Activated CD8-positive, alpha-beta memory T cell treated with anti-CD3 and anti-CD28 coated beads, Interleukin-2, amount 10 ng/mL, durations not matched to agents 7 days and 5 days (primary cell): ENCODE measurements at regions not wholly inside any gene's neighbourhood (a gene's known extent, or its start where the extent isn't known, plus 50 kb on each side); places are given as distances from the start of the nearest gene placed in this dataset.
"Not testable (repeated sequence)": the region's sequence is repeated elsewhere in the genome, so short reads cannot be mapped to it uniquely, and the experiment has no call there.

ENCODE experiments used
- ATAC-seq: fragments of 150-1000 bp; cut with Tn5 transposase; one replicate; pipeline ENCODE4 v1.10.0; 2021; ENCODE audit warnings: moderate library complexity
- CTCF ChIA-PET: fragments of 350-600 bp; sonication (Branson Sonifier 250); formaldehyde crosslinking; loops from one replicate; lab custom pipeline; 2021; ENCODE audit warnings: antibody characterized with exemption; lab: Charles Lee
- DNase-seq: peaks from one replicate; pipeline ENCODE4 v3.0.0-alpha.2; 2020
- H3K27ac Mint-ChIP-seq: one replicate; pipeline ENCODE4 v1.8.0; 2021; ENCODE audit warnings: mild to moderate bottlenecking, mixed read lengths
- H3K27me3 Mint-ChIP-seq: one replicate; pipeline ENCODE4 v1.8.0; 2021; ENCODE audit warnings: mixed read lengths
- H3K36me3 Mint-ChIP-seq: one replicate; pipeline ENCODE4 v1.8.0; 2021; ENCODE audit warnings: mild to moderate bottlenecking, mixed read lengths
- H3K4me1 Mint-ChIP-seq: one replicate; pipeline ENCODE4 v1.8.0; 2021; ENCODE audit warnings: mixed read lengths
- H3K4me3 Mint-ChIP-seq: one replicate; pipeline ENCODE4 v1.8.0; 2021; ENCODE audit warnings: mild to moderate bottlenecking, moderate library complexity, mixed read lengths
- H3K9me3 Mint-ChIP-seq: one replicate; pipeline ENCODE4 v1.8.0; 2022; ENCODE audit warnings: low read depth, mixed read lengths

DNA sequence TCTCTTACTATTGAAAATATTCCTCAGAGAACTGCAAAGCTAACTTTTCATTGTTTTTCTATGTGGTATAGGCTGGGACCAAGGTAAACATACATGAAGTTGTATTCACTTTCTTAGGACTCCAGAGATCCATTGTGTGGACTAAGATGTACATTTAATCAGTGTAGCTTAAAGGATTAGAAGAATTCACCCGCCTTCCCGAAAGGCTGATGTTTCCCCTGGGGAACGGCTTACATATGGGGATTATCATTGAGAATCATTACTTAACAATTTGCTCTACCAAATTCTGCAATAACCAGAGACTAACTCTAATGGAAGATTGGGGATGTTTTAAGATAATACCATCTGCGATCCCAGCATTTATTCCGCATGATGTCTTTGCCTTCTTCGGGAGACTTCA is 257.1 kb upstream of the KIAA1217 start:
- Mint-ChIP-seq H3K36me3 (no peaks in the 10 kb centered on the region), H3K4me3 (no peak overlapping the region), H3K27me3 (no peaks in the 10 kb centered on the region), H3K9me3 (peaks cover 11% of the 10 kb centered on the region), H3K27ac (no peak overlapping the region), H3K4me1 (no peaks in the 10 kb centered on the region)
- no peak for ATAC-seq
- CTCF ChIA-PET = no interaction called here
- no peak for DNase-seq

DNA sequence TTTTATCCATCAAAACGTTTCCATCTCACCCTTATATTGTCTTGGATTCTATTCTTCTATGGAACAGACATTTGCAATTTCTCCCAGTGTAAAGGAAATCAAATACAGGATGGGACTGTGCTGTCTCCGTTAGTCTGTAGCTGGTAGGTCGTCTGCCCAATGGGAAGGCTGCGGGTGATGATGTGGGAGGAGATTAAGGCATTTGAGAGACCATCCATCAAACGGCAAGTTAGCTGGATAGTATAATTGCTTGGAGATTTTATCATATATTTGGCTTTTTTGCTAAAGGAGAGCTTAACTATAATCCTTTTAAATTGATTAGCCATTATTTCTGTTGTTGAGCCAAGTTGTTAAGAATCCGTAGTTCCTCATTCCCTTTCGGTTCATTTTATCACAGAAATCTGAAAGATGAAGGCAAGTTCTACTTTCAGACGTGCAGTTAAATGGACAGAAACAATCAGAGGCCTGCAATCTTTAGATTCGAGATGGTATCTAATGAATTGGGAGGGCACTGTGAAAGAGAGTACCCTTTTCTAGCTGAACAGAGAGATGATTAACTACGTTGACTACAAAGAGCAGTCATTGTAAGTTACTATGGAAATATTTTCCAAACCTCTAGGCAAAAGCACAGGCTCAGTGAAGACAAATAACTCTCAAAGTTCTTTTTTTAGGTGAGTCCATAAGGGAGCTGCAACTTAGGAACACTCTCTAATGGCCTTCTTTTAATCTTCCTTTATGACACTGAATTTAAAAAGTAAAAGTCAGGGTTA is 253.3 kb upstream of the KIAA1217 start:
- no peaks in the 10 kb centered on the region for H3K4me1 Mint-ChIP-seq
- CTCF ChIA-PET = no interaction called here

DNA sequence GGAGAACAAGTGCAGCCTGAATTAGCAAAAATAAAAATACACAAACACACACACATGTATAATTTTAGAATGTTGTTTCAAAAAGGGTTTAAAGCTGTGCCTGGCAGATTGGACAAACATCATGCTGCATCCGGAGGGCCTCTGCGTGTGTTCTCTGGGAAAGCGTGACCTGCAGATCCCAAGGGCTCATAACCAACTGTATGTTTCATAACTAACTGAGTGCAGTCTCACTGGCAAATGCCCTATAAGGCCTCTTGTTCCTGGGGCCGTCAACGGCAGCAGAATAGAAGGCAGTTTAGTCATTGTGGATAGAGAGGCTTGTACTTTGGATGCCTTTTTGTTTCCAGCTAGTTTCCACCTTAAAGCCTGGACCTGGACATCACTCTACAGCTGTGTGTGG is 243.8 kb upstream of the KIAA1217 start:
- peaks cover 2% of the 10 kb centered on the region for H3K9me3 Mint-ChIP-seq
- H3K4me1 Mint-ChIP-seq = no peaks in the 10 kb centered on the region
- CTCF ChIA-PET = no interaction called here
- DNase-seq (no peak), ATAC-seq (no peak)
- no peaks in the 10 kb centered on the region for H3K27me3 Mint-ChIP-seq
- no peak overlapping the region for H3K27ac Mint-ChIP-seq
- H3K36me3 Mint-ChIP-seq = no peaks in the 10 kb centered on the region
- H3K4me3 Mint-ChIP-seq = no peak overlapping the region

More for the DNA sequence above, 253.3 kb upstream of the KIAA1217 start:
- no peaks in the 10 kb centered on the region for H3K27me3 Mint-ChIP-seq
- no peak for DNase-seq
- no peak overlapping the region for H3K4me3 Mint-ChIP-seq
- peaks cover 8% of the 10 kb centered on the region for H3K9me3 Mint-ChIP-seq
- H3K36me3 Mint-ChIP-seq = no peaks in the 10 kb centered on the region
- no peak for ATAC-seq
- no peak overlapping the region for H3K27ac Mint-ChIP-seq

DNA sequence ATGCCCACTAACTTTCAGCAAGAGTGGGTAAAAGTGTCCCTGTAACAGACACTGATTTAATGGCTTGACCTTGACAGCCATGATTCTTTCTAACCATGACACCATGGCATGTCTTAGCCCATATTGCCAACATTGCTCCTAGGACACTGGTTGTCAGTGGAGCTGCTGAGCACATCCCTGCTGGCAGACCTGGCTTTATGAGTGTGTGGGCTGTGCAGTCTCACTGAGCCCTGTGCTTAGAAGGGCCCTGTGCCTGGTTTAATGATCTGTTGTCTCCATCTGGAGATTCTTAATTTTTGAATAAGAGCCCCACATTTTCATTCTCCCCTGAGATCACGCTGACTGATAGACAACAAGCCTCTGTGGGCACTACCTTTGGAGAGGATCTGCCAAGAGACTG is 243.1 kb upstream of the KIAA1217 start:
- H3K27ac Mint-ChIP-seq = no peak overlapping the region
- CTCF ChIA-PET = no interaction called here
- ATAC-seq = no peak

GRCh38 chr10:23966504-23967051 is 242.4 kb upstream of the KIAA1217 start:
- CTCF ChIA-PET = no interaction called here
- Mint-ChIP-seq H3K4me3 (no peak overlapping the region), H3K4me1 (no peaks in the 10 kb centered on the region), H3K27me3 (no peaks in the 10 kb centered on the region), H3K36me3 (no peaks in the 10 kb centered on the region), H3K9me3 (peaks cover 4% of the 10 kb centered on the region), H3K27ac (no peak overlapping the region)
- no peak for ATAC-seq
- DNase-seq = no peak

More for the DNA sequence above, 243.1 kb upstream of the KIAA1217 start:
- Mint-ChIP-seq H3K27me3 (no peaks in the 10 kb centered on the region), H3K9me3 (peaks cover 2% of the 10 kb centered on the region), H3K4me3 (no peak overlapping the region), H3K4me1 (no peaks in the 10 kb centered on the region), H3K36me3 (no peaks in the 10 kb centered on the region)
- DNase-seq = no peak

GRCh38 chr10:23968301-23968700 is 240.6 kb upstream of the KIAA1217 start:
- no peak overlapping the region for H3K4me3 Mint-ChIP-seq
- H3K27me3 Mint-ChIP-seq = no peaks in the 10 kb centered on the region
- no peaks in the 10 kb centered on the region for H3K4me1 Mint-ChIP-seq
- DNase-seq = no peak
- CTCF ChIA-PET = no interaction called here
- peaks cover 4% of the 10 kb centered on the region for H3K9me3 Mint-ChIP-seq
- H3K36me3 Mint-ChIP-seq = no peaks in the 10 kb centered on the region
- no peak overlapping the region for H3K27ac Mint-ChIP-seq
- no peak for ATAC-seq

DNA sequence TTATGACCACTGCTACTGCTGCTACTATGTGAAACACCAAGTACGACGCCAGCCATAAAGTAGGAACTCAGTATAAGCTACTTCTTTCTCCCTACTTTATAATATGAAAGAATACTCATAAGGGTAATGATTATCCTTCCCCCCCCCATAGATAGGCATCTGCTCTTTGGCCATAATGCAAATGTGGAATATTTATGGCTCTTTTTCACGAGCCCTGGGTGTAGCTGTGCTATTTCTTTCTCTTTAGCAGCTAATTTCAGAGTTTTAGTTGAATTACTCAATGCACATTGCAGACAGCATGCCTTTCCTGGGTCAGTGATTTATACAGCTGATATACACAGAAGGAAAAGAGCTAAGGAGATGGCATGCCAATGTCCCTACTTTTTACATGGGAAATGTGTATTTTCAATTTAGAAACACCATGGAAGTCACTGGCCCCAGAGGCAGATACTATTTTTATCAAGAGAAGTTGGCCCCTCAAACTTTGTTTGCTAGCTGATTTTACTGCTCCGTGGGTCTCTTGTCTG is 234.1 kb upstream of the KIAA1217 start:
- no peak for ATAC-seq
- CTCF ChIA-PET = interaction anchor here (1.3 kb wide), 1 partner anchor 20 kb away, joined by 5 read pairs; no protein-coding TSS in a partner anchor
- Mint-ChIP-seq H3K9me3 (peaks cover 4% of the 10 kb centered on the region), H3K4me3 (no peak overlapping the region), H3K36me3 (no peaks in the 10 kb centered on the region), H3K4me1 (no peaks in the 10 kb centered on the region), H3K27me3 (no peaks in the 10 kb centered on the region), H3K27ac (no peak overlapping the region)
- DNase-seq = no peak

DNA sequence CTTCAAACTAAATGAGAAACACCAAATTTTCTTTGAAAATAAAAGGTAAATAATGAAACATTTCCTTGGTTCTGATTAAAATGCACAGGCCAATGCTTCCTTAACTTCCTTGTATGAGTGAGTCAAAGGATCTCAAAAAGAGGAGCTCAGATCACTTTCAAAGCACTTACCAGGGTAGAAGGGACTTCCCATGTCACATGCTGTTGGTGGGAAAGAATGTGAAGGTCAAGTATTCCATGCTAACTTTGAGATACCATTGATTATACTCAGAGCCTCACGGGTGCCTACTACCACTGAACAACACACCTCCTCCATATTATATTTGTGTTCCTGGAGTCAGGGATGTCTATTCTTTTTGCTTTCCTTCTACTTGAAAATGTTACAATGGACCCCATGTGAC is 233.5 kb upstream of the KIAA1217 start:
- Mint-ChIP-seq H3K36me3 (no peaks in the 10 kb centered on the region), H3K4me3 (no peak overlapping the region), H3K27me3 (no peaks in the 10 kb centered on the region), H3K9me3 (peaks cover 4% of the 10 kb centered on the region), H3K4me1 (no peaks in the 10 kb centered on the region), H3K27ac (no peak overlapping the region)
- ATAC-seq = no peak
- DNase-seq = no peak
- CTCF ChIA-PET = interaction anchor here (1.3 kb wide), 1 partner anchor 19 kb away, joined by 5 read pairs; no protein-coding TSS in a partner anchor

- Mint-ChIP-seq H3K4me1 (no peaks in the 10 kb centered on the region), H3K27ac (no peak overlapping the region), H3K27me3 (no peaks in the 10 kb centered on the region), H3K36me3 (no peaks in the 10 kb centered on the region), H3K4me3 (no peak overlapping the region), H3K9me3 (peaks cover 2% of the 10 kb centered on the region)
- DNase-seq (no peak), ATAC-seq (no peak)
- CTCF ChIA-PET = no interaction called here
Measured at GRCh38 chr10:23976275-23976674, 232.7 kb upstream of the KIAA1217 start.

DNA sequence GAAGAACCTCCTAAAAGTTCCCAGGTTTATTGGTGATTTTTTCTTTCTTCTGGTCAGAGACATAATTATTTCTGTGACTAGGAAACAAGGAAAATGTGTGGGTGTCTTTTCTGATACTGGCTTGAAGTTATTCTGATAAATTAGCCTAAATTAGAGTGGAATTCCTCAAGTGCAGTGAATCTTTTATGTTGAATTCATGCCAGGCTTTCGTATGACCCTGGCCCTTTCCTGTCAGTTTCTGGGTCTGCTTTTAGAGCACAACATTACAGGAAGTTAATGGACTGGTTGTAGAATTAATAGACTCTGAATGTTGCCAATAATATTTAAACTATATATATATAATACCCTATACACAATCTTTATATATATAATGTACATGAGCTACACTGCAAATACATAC is 230.6 kb upstream of the KIAA1217 start:
- H3K4me3 Mint-ChIP-seq = no peak overlapping the region
- no peaks in the 10 kb centered on the region for H3K4me1 Mint-ChIP-seq
- peaks cover 2% of the 10 kb centered on the region for H3K9me3 Mint-ChIP-seq
- CTCF ChIA-PET = no interaction called here
- H3K27ac Mint-ChIP-seq = no peak overlapping the region
- no peak for DNase-seq
- no peaks in the 10 kb centered on the region for H3K27me3 Mint-ChIP-seq
- ATAC-seq = no peak
- no peaks in the 10 kb centered on the region for H3K36me3 Mint-ChIP-seq

DNA sequence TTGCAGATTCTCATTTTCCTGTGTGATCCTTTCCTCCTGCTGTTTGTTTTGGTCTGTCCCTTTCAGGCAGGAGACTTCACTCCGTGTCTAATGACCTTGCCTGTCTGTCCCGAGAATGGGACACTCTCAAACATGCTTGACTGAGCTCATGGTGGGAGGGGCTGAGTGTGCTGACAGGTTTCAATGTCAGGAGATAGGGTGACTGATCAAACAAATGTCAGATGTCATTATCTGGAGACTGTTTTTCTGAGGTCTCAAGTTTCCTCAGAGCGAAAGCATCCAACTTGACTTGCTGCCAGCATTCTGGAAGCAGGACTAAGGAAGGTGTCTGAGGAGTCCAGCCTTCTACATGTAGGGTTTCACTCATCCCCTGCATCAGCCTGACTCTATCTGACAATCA is 228.8 kb upstream of the KIAA1217 start:
- peaks cover 5% of the 10 kb centered on the region for H3K9me3 Mint-ChIP-seq
- H3K4me3 Mint-ChIP-seq = no peak overlapping the region
- DNase-seq (no peak), ATAC-seq (no peak)
- CTCF ChIA-PET = no interaction called here
- no peaks in the 10 kb centered on the region for H3K27me3 Mint-ChIP-seq
- no peak overlapping the region for H3K27ac Mint-ChIP-seq
- H3K36me3 Mint-ChIP-seq = no peaks in the 10 kb centered on the region
- no peaks in the 10 kb centered on the region for H3K4me1 Mint-ChIP-seq

DNA sequence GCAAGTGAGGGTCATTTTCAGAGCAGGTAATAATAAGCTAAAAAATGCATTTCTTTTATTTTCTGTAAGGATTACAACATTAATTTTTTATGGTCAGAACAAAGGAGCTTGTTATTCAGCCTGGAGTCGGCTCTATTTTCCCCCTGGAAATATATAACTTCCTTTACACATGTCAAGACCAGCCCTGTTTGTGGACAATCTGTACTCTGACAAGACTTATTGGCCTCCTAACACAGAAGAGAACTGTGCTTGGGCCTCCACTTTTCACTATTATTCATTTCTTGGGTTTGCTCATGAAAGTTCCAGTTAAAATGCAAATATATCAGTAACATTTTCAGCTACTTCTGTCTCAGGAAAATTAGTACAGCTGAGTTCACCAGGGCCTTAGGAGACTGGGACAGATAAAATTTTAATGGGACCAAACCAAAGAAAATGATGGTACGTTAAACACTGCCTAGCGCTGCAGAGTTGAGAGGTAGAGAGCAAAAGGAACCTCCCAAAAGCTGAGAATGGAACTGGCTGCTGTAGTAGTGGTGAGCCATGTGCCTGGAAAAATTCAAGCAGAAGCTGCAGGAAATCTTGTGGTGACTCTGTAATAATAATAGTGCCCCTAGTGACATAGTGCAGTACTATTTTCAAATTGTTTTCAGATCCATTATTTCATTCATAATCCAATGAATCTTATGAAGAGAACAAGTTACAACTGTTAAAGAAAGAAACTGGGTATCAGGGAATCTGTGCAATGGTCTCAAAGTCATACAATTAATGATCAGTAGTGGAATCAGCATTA is 227.2 kb upstream of the KIAA1217 start:
- no peaks in the 10 kb centered on the region for H3K4me1 Mint-ChIP-seq
- H3K27me3 Mint-ChIP-seq = no peaks in the 10 kb centered on the region
- no peak for ATAC-seq
- no peaks in the 10 kb centered on the region for H3K36me3 Mint-ChIP-seq
- peaks cover 8% of the 10 kb centered on the region for H3K9me3 Mint-ChIP-seq
- H3K4me3 Mint-ChIP-seq = no peak overlapping the region
- no peak overlapping the region for H3K27ac Mint-ChIP-seq
- DNase-seq = no peak
- CTCF ChIA-PET = no interaction called here

- not testable (repeated sequence) for DNase-seq, H3K27ac Mint-ChIP-seq, H3K27me3 Mint-ChIP-seq
Measured at GRCh38 chr10:23984405-23984804, 224.5 kb upstream of the KIAA1217 start.

More at GRCh38 chr10:23984405-23984804, 224.5 kb upstream of the KIAA1217 start:
- ATAC-seq, CTCF ChIA-PET, H3K4me3 Mint-ChIP-seq, H3K9me3 Mint-ChIP-seq, H3K4me1 Mint-ChIP-seq, H3K36me3 Mint-ChIP-seq: not testable (repeated sequence)
